ENCODE measurements at regions not wholly inside any gene's neighbourhood (a gene's known extent, or its start where the extent isn't known, plus 50 kb on each side); places are given as distances from the start of the nearest gene placed in this dataset.

DNA sequence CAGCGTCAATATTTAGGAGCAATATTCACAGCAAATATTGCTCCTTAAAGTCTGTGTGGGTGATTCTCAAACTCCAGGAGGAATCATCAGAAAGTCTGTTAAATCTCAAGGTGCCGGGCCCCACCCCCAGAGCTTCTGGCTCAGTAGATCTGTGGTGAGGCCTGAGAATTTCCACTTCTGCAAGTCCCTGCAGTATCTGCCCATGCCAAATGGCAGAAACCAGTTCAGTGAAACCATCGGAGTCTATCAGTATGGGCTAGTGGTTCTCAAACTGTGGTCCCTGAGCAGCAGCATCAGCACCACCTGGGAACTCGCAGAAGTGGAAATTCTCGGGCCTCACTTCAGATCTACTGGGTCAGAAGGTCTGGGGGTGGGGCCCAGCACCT lies 202.9 kb downstream of the SLC4A3 start:
- Histone ChIP-seq H3K4me1 (ENCODE audit: control insufficient read depth in 2 of 2, insufficient read depth in 2 of 2, low read length in 2 of 2) (no peaks in the 10 kb centered on the region), H3K4me3 (ENCODE audit: low read length in 2 of 2) (no peak overlapping the region), H3K27ac (ENCODE audit: low read depth in 2 of 2, low read length in 2 of 2) (no peak overlapping the region)

DNA sequence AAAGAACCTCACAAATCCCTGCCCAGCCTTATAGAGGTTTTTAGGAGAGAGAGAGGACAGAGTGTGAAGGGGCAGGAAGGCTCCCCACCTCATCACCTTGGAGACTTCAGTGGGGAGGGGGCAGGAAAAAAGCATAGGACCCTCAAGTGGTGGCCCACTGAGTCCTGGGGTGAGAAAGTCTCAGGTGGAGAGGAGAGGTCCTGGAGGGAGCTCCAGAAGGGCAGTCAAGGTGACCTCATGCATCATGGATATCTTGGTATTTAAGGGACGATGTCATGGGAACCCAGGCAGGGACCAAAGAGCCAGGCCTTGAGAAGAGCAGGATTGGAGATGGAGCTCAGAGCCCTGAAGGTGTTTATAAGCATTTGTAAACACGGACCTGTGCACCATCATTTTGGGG lies 204.5 kb downstream of the SLC4A3 start:
- Histone ChIP-seq H3K9ac (ENCODE audit: low read depth in 1 of 2, low read length in 2 of 2) (no peak overlapping the region), H3K4me3 (ENCODE audit: low read length in 2 of 2) (no peak overlapping the region), H3K9me3 (ENCODE audit: control insufficient read depth in 2 of 2, low read length in 2 of 2) (no peaks in the 10 kb centered on the region), H3K27ac (ENCODE audit: low read depth in 2 of 2, low read length in 2 of 2) (no peak overlapping the region), H3K36me3 (ENCODE audit: control insufficient read depth in 2 of 2, insufficient read depth in 2 of 2, low read length in 2 of 2) (no peaks in the 10 kb centered on the region), H3K4me1 (ENCODE audit: control insufficient read depth in 2 of 2, insufficient read depth in 2 of 2, low read length in 2 of 2) (no peaks in the 10 kb centered on the region), H3K27me3 (ENCODE audit: control insufficient read depth in 2 of 2, insufficient read depth in 2 of 2, low read length in 2 of 2) (no peaks in the 10 kb centered on the region)

More for the DNA sequence above, 202.9 kb downstream of the SLC4A3 start:
- Histone ChIP-seq H3K9ac (ENCODE audit: low read depth in 1 of 2, low read length in 2 of 2) (no peak overlapping the region), H3K9me3 (ENCODE audit: control insufficient read depth in 2 of 2, low read length in 2 of 2) (no peaks in the 10 kb centered on the region), H3K36me3 (ENCODE audit: control insufficient read depth in 2 of 2, insufficient read depth in 2 of 2, low read length in 2 of 2) (no peaks in the 10 kb centered on the region), H3K27me3 (ENCODE audit: control insufficient read depth in 2 of 2, insufficient read depth in 2 of 2, low read length in 2 of 2) (no peaks in the 10 kb centered on the region)

DNA sequence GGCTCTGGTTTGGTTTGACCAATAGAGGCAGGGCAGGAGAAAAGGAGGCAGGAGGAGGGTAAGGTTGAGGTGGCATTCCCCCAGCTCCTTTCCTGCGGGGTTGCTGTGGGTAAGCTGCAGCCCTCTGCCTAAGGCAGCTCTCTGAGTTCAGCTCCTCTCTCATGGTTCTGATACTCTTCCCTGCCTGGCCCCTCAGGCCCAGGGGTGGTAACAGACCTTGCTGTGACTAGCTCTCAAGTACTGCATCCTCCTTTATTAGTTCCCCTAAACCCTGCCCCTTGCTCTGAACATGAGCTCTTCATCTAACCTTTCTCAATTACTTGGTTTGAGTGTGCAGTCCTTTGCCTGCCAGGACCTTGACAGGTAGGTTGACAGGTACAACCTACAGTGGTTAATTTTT lies 205.5 kb downstream of the SLC4A3 start:
- H3K9me3 ChIP-seq (ENCODE audit: control insufficient read depth in 2 of 2, low read length in 2 of 2), result no peaks in the 10 kb centered on the region
- no peaks in the 10 kb centered on the region for H3K36me3 ChIP-seq (ENCODE audit: control insufficient read depth in 2 of 2, insufficient read depth in 2 of 2, low read length in 2 of 2)
- H3K4me1 ChIP-seq (ENCODE audit: control insufficient read depth in 2 of 2, insufficient read depth in 2 of 2, low read length in 2 of 2), result no peaks in the 10 kb centered on the region
- H3K9ac ChIP-seq (ENCODE audit: low read depth in 1 of 2, low read length in 2 of 2), result no peak overlapping the region
- no peak overlapping the region for H3K27ac ChIP-seq (ENCODE audit: low read depth in 2 of 2, low read length in 2 of 2)
- no peak overlapping the region for H3K4me3 ChIP-seq (ENCODE audit: low read length in 2 of 2)
- no peaks in the 10 kb centered on the region for H3K27me3 ChIP-seq (ENCODE audit: control insufficient read depth in 2 of 2, insufficient read depth in 2 of 2, low read length in 2 of 2)

DNA sequence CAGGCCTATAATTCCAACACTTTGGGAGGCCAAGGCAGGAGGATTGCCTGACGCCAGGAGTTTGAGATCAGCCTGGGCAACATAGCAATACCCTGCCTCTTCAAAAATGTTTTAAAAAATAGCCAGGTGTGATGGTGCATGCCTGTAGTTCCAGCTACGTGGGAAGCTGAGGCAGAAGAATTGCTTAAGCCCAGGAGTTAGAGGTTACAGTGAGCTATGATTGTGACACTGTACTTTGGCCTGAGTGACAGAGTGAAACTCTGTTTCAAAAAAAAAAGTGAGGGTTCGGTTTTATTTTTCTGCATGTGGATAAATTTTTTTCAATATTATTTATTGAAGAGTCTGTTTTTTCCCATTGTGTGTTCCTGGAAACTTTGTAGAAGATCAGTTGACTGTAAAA lies 208.1 kb downstream of the SLC4A3 start:
- Histone ChIP-seq H3K4me1 (ENCODE audit: control insufficient read depth in 2 of 2, insufficient read depth in 2 of 2, low read length in 2 of 2) (no peaks in the 10 kb centered on the region), H3K27ac (ENCODE audit: low read depth in 2 of 2, low read length in 2 of 2) (no peak overlapping the region), H3K27me3 (ENCODE audit: control insufficient read depth in 2 of 2, insufficient read depth in 2 of 2, low read length in 2 of 2) (peaks cover 0 to 1% of the 10 kb centered on the region in 2 donors), H3K9me3 (ENCODE audit: control insufficient read depth in 2 of 2, low read length in 2 of 2) (no peaks in the 10 kb centered on the region), H3K9ac (ENCODE audit: low read depth in 1 of 2, low read length in 2 of 2) (no peak overlapping the region), H3K36me3 (ENCODE audit: control insufficient read depth in 2 of 2, insufficient read depth in 2 of 2, low read length in 2 of 2) (no peaks in the 10 kb centered on the region), H3K4me3 (ENCODE audit: low read length in 2 of 2) (no peak overlapping the region)

DNA sequence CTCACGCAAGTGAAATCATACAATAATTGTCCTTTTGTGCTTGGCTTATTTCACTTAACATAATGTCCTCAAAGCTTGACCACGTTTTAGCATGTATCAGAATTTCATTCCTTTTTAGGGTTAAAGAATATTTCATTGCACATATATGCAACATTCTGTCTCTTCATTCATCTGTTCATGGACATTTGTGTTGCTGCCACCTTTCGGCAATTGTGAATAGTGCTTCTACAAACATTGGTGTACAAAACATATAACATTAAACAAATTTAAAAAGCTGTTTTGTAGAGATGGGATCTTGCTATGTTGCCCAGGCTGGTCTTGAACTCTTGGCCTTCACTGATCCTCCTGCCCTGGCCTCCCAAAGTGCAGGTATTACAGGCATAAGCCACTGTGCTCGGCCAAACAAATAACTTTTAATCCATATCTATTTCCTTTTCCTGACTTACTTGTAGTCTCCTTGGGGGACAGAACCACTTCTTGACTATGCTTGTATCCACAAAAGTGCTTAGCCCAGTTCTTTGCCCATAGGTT lies 209.3 kb downstream of the SLC4A3 start:
- no peak overlapping the region for H3K4me3 ChIP-seq (ENCODE audit: low read length in 2 of 2)
- H3K27ac ChIP-seq (ENCODE audit: low read depth in 2 of 2, low read length in 2 of 2), result no peak overlapping the region
- no peaks in the 10 kb centered on the region for H3K4me1 ChIP-seq (ENCODE audit: control insufficient read depth in 2 of 2, insufficient read depth in 2 of 2, low read length in 2 of 2)
- peaks cover 0 to 2% of the 10 kb centered on the region in 2 donors for H3K27me3 ChIP-seq (ENCODE audit: control insufficient read depth in 2 of 2, insufficient read depth in 2 of 2, low read length in 2 of 2)
- H3K9ac ChIP-seq (ENCODE audit: low read depth in 1 of 2, low read length in 2 of 2), result no peak overlapping the region
- H3K36me3 ChIP-seq (ENCODE audit: control insufficient read depth in 2 of 2, insufficient read depth in 2 of 2, low read length in 2 of 2), result no peaks in the 10 kb centered on the region
- no peaks in the 10 kb centered on the region for H3K9me3 ChIP-seq (ENCODE audit: control insufficient read depth in 2 of 2, low read length in 2 of 2)

DNA sequence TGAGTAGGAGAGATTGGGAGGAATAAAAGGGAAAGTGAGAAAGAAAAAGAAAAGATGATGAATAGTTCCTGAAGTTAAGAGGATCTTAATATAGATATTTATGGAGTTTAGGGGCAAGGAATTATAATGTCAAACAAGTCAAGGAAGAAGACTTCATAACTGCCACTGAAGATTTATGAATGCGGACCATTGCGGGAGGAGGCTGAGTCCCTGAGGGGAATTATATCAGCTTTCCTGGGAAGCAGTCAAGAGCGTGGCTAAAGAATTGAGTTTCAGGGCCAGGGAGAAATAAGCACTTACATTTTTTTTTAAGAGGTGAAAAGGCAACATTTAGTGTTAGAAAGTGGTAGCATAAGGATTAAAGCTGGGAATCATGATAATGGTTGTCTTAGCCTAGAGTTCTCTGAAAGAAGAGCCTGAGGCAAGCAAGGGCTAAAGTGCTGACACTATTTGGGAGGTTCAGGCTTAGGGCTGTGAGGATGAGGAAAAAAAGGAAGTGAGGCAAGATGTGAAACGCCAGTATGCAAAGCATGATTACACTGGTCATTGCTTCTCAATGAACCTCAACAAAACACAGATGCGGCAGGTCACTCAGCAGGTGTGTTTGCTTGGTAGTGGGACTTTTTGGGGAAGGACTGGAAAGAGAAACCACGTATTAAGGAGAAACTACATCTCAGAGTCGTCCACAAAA lies 217.1 kb downstream of the SLC4A3 start:
- Histone ChIP-seq H3K9me3 (ENCODE audit: control insufficient read depth in 2 of 2, low read length in 2 of 2) (no peaks in the 10 kb centered on the region), H3K36me3 (ENCODE audit: control insufficient read depth in 2 of 2, insufficient read depth in 2 of 2, low read length in 2 of 2) (no peaks in the 10 kb centered on the region), H3K9ac (ENCODE audit: low read depth in 1 of 2, low read length in 2 of 2) (no peak overlapping the region), H3K27ac (ENCODE audit: low read depth in 2 of 2, low read length in 2 of 2) (no peak overlapping the region), H3K27me3 (ENCODE audit: control insufficient read depth in 2 of 2, insufficient read depth in 2 of 2, low read length in 2 of 2) (peaks cover 0 to 2% of the 10 kb centered on the region in 2 donors), H3K4me1 (ENCODE audit: control insufficient read depth in 2 of 2, insufficient read depth in 2 of 2, low read length in 2 of 2) (no peaks in the 10 kb centered on the region), H3K4me3 (ENCODE audit: low read length in 2 of 2) (no peak overlapping the region)

DNA sequence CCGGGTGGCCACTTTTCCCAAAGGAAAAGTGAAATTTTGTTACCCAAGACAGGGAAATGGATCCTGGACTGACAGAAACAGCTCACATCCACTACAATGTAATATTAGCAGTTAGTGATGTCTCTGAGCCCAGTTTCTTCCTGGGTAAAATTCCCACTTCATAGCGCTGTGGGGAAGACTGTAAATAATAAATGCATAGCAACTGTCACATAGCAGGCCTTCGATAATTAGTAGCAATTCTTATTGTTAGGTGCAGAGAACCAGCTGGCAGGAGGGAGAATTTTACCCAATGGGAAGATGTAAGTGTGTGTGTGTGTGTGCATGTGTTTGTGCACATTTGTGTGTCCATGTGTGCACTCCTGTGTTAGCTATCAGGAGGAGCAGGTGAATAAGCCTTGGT lies 221.5 kb downstream of the SLC4A3 start:
- Histone ChIP-seq H3K9ac (ENCODE audit: low read depth in 1 of 2, low read length in 2 of 2) (no peak overlapping the region), H3K36me3 (ENCODE audit: control insufficient read depth in 2 of 2, insufficient read depth in 2 of 2, low read length in 2 of 2) (no peaks in the 10 kb centered on the region), H3K4me3 (ENCODE audit: low read length in 2 of 2) (no peak overlapping the region), H3K4me1 (ENCODE audit: control insufficient read depth in 2 of 2, insufficient read depth in 2 of 2, low read length in 2 of 2) (no peaks in the 10 kb centered on the region), H3K9me3 (ENCODE audit: control insufficient read depth in 2 of 2, low read length in 2 of 2) (no peaks in the 10 kb centered on the region), H3K27me3 (ENCODE audit: control insufficient read depth in 2 of 2, insufficient read depth in 2 of 2, low read length in 2 of 2) (no peaks in the 10 kb centered on the region), H3K27ac (ENCODE audit: low read depth in 2 of 2, low read length in 2 of 2) (no peak overlapping the region)

DNA sequence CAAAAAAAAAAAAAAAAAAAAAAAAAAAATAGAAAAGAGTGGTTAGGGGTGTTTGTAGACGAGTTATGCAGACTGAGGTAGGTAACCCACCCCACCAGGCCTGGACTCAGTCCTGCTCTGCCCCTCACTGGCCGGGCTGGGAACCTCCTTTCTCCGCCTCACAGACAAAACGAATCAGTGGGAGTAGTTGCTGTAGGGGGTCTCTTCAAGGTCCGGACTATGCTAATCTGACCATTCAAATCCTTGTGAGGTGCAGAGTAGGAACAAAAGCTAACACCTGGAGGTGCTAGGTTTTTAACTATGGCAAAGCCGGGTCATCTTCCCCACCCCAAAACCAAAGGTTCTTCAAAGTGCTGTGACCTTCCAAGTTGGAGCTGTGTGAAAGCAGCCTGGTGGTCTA lies 223.7 kb downstream of the SLC4A3 start:
- no peaks in the 10 kb centered on the region for H3K27me3 ChIP-seq (ENCODE audit: control insufficient read depth in 2 of 2, insufficient read depth in 2 of 2, low read length in 2 of 2)

DNA sequence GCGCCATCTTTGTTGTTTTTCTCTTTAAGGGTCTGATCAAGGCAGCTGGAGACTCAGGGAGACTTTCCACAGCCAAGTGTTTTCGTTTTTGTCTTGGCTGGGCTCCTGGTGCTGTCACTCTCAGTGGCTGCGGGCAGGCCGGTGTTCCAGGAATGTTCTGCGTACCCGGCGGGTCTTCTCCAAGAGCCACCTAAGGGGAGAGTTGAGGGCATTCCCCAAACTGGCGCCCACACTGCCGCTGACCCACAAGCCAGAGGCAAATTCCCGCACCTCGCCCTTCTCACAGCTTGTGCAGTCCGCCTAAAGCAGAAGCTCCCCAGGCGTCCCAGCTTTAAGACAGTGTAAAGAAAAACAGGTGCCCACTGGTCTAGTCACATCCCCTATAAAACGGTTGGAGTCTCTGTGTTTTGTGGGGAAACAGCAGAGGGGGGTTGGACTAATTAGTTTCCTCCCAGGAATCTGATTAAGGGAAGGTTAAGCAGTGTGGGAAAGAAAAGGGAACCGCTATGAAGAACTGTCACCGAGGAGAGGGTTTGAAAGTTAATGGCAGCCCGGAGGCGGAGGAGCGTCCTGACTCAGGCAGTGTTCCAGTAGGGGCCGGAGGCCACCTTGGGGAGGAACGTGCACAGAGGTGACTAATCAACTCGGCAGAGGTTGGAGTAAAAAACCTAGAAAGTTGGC lies 224.5 kb downstream of the SLC4A3 start:
- H3K36me3 ChIP-seq (ENCODE audit: control insufficient read depth in 2 of 2, insufficient read depth in 2 of 2, low read length in 2 of 2), result no peaks in the 10 kb centered on the region
- H3K27me3 ChIP-seq (ENCODE audit: control insufficient read depth in 2 of 2, insufficient read depth in 2 of 2, low read length in 2 of 2), result no peaks in the 10 kb centered on the region
- H3K4me3 ChIP-seq (ENCODE audit: low read length in 2 of 2), result peak overlapping the region in 1 of 2 donors; percentile 13
- H3K27ac ChIP-seq (ENCODE audit: low read depth in 2 of 2, low read length in 2 of 2), result no peak overlapping the region
- no peak overlapping the region for H3K9ac ChIP-seq (ENCODE audit: low read depth in 1 of 2, low read length in 2 of 2)
- H3K4me1 ChIP-seq (ENCODE audit: control insufficient read depth in 2 of 2, insufficient read depth in 2 of 2, low read length in 2 of 2), result no peaks in the 10 kb centered on the region
- no peaks in the 10 kb centered on the region for H3K9me3 ChIP-seq (ENCODE audit: control insufficient read depth in 2 of 2, low read length in 2 of 2)

More for the DNA sequence above, 223.7 kb downstream of the SLC4A3 start:
- no peaks in the 10 kb centered on the region for H3K9me3 ChIP-seq (ENCODE audit: control insufficient read depth in 2 of 2, low read length in 2 of 2)
- H3K4me1 ChIP-seq (ENCODE audit: control insufficient read depth in 2 of 2, insufficient read depth in 2 of 2, low read length in 2 of 2), result no peaks in the 10 kb centered on the region
- H3K27ac ChIP-seq (ENCODE audit: low read depth in 2 of 2, low read length in 2 of 2), result no peak overlapping the region
- H3K4me3 ChIP-seq (ENCODE audit: low read length in 2 of 2), result no peak overlapping the region
- H3K9ac ChIP-seq (ENCODE audit: low read depth in 1 of 2, low read length in 2 of 2), result no peak overlapping the region
- no peaks in the 10 kb centered on the region for H3K36me3 ChIP-seq (ENCODE audit: control insufficient read depth in 2 of 2, insufficient read depth in 2 of 2, low read length in 2 of 2)

DNA sequence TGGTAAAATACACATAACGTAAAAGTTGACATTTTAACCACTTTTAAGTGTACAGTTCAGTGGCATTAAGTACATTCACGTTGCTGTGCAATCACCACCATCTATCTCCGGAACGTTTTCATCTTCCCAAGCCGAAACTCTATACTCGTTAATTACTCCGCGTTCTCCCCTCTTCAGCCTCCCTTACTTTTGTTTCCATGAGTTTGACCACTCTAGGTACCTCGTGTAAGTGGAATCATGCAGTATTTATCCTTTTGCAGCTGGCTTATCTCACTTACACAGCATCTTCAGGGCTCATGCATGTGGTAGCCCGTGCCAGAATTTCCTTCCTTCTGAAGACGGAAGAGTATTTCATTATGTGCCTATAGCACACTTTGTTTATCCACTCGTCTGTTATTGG lies 225.2 kb downstream of the SLC4A3 start:
- Histone ChIP-seq H3K27me3 (ENCODE audit: control insufficient read depth in 2 of 2, insufficient read depth in 2 of 2, low read length in 2 of 2) (no peaks in the 10 kb centered on the region), H3K9me3 (ENCODE audit: control insufficient read depth in 2 of 2, low read length in 2 of 2) (no peaks in the 10 kb centered on the region), H3K27ac (ENCODE audit: low read depth in 2 of 2, low read length in 2 of 2) (no peak overlapping the region), H3K9ac (ENCODE audit: low read depth in 1 of 2, low read length in 2 of 2) (no peak overlapping the region), H3K36me3 (ENCODE audit: control insufficient read depth in 2 of 2, insufficient read depth in 2 of 2, low read length in 2 of 2) (no peaks in the 10 kb centered on the region), H3K4me3 (ENCODE audit: low read length in 2 of 2) (no peak overlapping the region), H3K4me1 (ENCODE audit: control insufficient read depth in 2 of 2, insufficient read depth in 2 of 2, low read length in 2 of 2) (no peaks in the 10 kb centered on the region)

Data from mucosa of rectum (tissue), 2 donors.